ENCODE measurements at regions not wholly inside any gene's neighbourhood (a gene's known extent, or its start where the extent isn't known, plus 50 kb on each side); places are given as distances from the start of the nearest gene placed in this dataset.

GRCh38 chr3:118186051-118186450 lies 848.6 kb downstream of the IGSF11 start:
- Histone ChIP-seq H3K4me3 (no peak overlapping the region), H3K36me3 (no peaks in the 10 kb centered on the region), H3K9me3 (no peaks in the 10 kb centered on the region), H3K4me1 (no peaks in the 10 kb centered on the region), H3K27ac (no peak overlapping the region), H3K27me3 (no peaks in the 10 kb centered on the region)
- TF ChIP-seq CTCF (IDR thresholded peaks at IDR 0.05 in 4 of 5, conservative IDR thresholded peaks at IDR 0.05 in 1 of 5): no peak
- no peak for TF ChIP-seq POLR2A (IDR thresholded peaks at IDR 0.05)
- intact Hi-C loops (cut with DNase I; ENCODE audit: low total_unique reads) (no loop called here), in situ Hi-C loops (cut with MboI; ENCODE audit: low sequenced_read_pairs in 4 of 4) (no loop called here)
- ATAC-seq (no peak), DNase-seq (no peak)

GRCh38 chr3:118187221-118187620 lies 847.4 kb downstream of the IGSF11 start:
- H3K27me3 ChIP-seq: no peaks in the 10 kb centered on the region
- H3K36me3 ChIP-seq: no peaks in the 10 kb centered on the region
- intact Hi-C loops (cut with DNase I; ENCODE audit: low total_unique reads): no loop called here
- no peaks in the 10 kb centered on the region for H3K4me1 ChIP-seq
- in situ Hi-C loops (cut with MboI; ENCODE audit: low sequenced_read_pairs in 4 of 4): no loop called here
- H3K9me3 ChIP-seq: no peaks in the 10 kb centered on the region
- DNase-seq (no peak), ATAC-seq (no peak)
- TF ChIP-seq CTCF (IDR thresholded peaks at IDR 0.05 in 4 of 5, conservative IDR thresholded peaks at IDR 0.05 in 1 of 5) (no peak), POLR2A (IDR thresholded peaks at IDR 0.05) (no peak)
- H3K4me3 ChIP-seq: no peak overlapping the region
- H3K27ac ChIP-seq: no peak overlapping the region

- no peak overlapping the region for H3K27ac ChIP-seq
- H3K4me3 ChIP-seq: no peak overlapping the region
- intact Hi-C loops (cut with DNase I; ENCODE audit: low total_unique reads) (no loop called here), in situ Hi-C loops (cut with MboI; ENCODE audit: low sequenced_read_pairs in 4 of 4) (no loop called here)
- no peaks in the 10 kb centered on the region for H3K27me3 ChIP-seq
- no peaks in the 10 kb centered on the region for H3K36me3 ChIP-seq
- no peaks in the 10 kb centered on the region for H3K4me1 ChIP-seq
- TF ChIP-seq POLR2A (IDR thresholded peaks at IDR 0.05): no peak
- TF ChIP-seq CTCF (IDR thresholded peaks at IDR 0.05 in 4 of 5, conservative IDR thresholded peaks at IDR 0.05 in 1 of 5): no peak
- no peak for DNase-seq
- no peaks in the 10 kb centered on the region for H3K9me3 ChIP-seq
- ATAC-seq: no peak
Measured at GRCh38 chr3:118196183-118196582, 838.5 kb downstream of the IGSF11 start.

GRCh38 chr3:118199044-118199443 lies 835.6 kb downstream of the IGSF11 start:
- Histone ChIP-seq H3K9me3 (peaks cover 0 to 4% (median 0%) of the 10 kb centered on the region in 3 donors), H3K27me3 (no peaks in the 10 kb centered on the region), H3K4me3 (no peak overlapping the region), H3K36me3 (no peaks in the 10 kb centered on the region), H3K4me1 (no peaks in the 10 kb centered on the region), H3K27ac (no peak overlapping the region)
- intact Hi-C loops (cut with DNase I; ENCODE audit: low total_unique reads) (no loop called here), in situ Hi-C loops (cut with MboI; ENCODE audit: low sequenced_read_pairs in 4 of 4) (no loop called here)
- DNase-seq: no peak
- no peak for ATAC-seq
- no peak for TF ChIP-seq POLR2A (IDR thresholded peaks at IDR 0.05)
- TF ChIP-seq CTCF (IDR thresholded peaks at IDR 0.05 in 4 of 5, conservative IDR thresholded peaks at IDR 0.05 in 1 of 5): no peak

- in situ Hi-C loops (cut with MboI; ENCODE audit: low sequenced_read_pairs in 4 of 4): no loop called here
Measured at GRCh38 chr3:118204052-118204656, 830.5 kb downstream of the IGSF11 start.

More at GRCh38 chr3:118204052-118204656, 830.5 kb downstream of the IGSF11 start:
- no peaks in the 10 kb centered on the region for H3K4me1 ChIP-seq
- no peaks in the 10 kb centered on the region for H3K36me3 ChIP-seq
- no peak overlapping the region for H3K4me3 ChIP-seq
- ATAC-seq (no peak), DNase-seq (no peak)
- TF ChIP-seq POLR2A (IDR thresholded peaks at IDR 0.05): no peak
- TF ChIP-seq CTCF (IDR thresholded peaks at IDR 0.05 in 4 of 5, conservative IDR thresholded peaks at IDR 0.05 in 1 of 5): no peak
- intact Hi-C loops (cut with DNase I; ENCODE audit: low total_unique reads): no loop called here
- H3K9me3 ChIP-seq: peaks cover 0 to 4% (median 0%) of the 10 kb centered on the region in 3 donors
- H3K27me3 ChIP-seq: no peaks in the 10 kb centered on the region
- no peak overlapping the region for H3K27ac ChIP-seq

Data from gastrocnemius medialis (tissue), 4 donors.